SW 1271 (cell line): ENCODE measurements at regions not wholly inside any gene's neighbourhood (a gene's known extent, or its start where the extent isn't known, plus 50 kb on each side); places are given as distances from the start of the nearest gene placed in this dataset.

Experiments used
- DNase-seq, 2 experiments: peaks; one replicate each; lab custom pipeline; 2025; lab: John Stamatoyannopoulos, UW

- no peak for DNase-seq
Measured at GRCh38 chr5:62982348-62982747, 403.7 kb downstream of the LRRC70 start.

DNA sequence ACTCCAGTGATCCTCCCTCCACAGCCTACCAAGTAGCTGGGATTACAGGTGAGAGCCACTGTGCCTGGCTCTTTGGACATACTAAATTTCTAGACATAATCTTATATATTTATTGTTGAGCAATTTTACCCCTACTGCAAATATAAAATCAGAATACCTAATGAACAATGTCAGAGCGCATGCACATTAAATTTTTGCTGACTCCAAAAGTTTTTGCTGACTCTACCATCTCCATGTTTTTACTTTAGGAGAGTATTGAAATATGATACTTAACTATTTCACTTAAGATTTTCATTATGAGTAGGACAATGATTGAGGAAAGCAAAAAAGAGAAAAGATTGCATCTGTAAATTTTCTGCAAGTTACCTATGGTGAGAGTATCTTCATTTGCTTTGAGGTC is 402.3 kb downstream of the LRRC70 start:
- no peak for DNase-seq

GRCh38 chr5:62979472-62979871 is 400.9 kb downstream of the LRRC70 start:
- no peak for DNase-seq

GRCh38 chr5:62977661-62978060 is 399.0 kb downstream of the LRRC70 start:
- DNase-seq: no peak

DNA sequence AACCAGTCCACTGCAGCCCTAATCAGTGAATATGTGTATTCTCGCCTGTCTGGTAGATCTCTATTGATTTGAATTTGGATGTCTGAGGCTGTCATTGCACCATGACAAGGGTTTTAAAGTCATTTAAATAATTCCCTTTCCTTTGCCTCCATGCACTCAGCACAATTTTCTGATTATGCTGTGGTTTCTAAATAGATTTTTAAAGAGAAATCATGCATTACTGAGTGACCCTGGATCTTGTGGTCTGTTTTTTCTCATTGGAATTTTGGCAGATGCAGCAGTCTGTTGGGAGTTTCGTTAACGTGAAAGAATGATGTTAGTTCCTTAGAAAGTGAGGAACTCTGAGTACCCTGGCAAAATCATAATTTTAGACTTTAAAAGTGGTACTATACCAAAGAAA is 396.0 kb downstream of the LRRC70 start:
- DNase-seq: no peak

DNA sequence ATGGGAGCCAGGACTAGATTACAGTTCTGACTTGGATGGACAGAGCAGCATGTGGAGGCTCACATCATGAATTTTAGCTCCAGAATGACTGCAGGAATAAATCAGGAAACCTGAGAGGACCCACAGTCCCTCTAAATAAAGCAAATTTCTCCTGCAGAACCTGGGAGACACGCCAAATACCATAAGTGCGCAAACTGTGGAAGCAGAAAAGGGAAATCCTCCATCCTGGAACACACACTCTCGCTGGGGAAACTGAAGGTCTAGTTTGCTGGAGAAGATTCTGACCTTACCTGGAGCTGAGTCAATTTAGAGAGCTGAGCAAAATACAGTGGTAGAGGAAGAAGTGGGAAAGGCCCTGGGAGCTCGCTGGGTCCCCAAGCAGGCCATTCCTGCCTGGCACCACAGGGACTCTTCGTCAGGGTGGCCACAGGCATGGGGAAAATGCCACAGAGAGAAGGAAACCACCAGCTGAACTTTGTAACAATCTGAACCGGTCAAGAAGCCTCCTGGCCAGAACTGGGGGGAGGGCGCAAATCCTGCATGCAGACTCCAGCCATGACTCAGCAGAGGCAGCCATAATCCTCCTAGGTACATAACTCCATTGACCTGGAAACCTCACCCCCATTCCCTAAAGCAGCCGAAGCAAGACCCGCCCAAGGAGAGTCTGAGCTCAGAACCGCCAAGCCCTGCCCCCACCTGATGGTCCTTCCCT is 390.9 kb downstream of the LRRC70 start:
- no peak for DNase-seq

DNA sequence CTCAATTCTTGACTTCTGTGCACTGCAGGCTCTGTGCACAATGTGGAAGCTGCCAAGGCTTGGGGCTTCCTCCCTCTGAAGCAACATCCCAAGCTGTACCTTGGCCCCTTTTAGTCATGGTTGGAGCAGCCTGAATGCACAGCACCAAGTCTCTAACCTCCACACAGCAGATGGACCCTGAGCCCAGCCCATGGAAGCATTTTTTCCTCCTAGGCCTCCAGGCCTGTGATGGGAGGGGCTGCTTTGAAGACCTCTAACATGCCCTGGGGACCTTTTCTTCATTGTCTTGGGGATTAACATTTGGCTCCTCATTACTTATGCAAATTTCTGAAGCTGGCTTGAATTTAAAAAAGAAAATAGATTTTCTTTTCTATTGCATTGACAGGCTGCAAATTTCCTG is 385.8 kb downstream of the LRRC70 start:
- no peak for DNase-seq

GRCh38 chr5:62960781-62961180 is 382.2 kb downstream of the LRRC70 start:
- DNase-seq: no peak

GRCh38 chr5:62956597-62956996 is 378.0 kb downstream of the LRRC70 start:
- DNase-seq: no peak

DNA sequence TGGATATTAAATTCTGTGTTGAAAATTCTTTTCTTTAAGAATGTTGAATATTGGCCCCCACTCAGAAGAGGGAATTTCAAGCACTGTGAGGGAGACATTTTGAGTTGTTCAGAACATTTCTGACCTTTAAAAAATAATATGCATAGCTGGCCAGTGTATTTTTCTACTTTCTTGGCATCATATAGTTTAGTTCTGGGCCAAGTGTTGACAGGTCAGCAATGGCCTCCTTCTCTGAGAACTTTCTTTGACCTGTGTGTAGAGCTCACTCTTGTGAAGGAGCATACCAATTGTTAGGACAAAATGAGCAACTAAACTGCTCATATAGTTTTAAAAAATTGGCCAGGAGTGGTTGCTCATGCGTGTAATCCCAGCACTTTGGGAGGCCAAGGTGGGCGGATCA is 376.0 kb downstream of the LRRC70 start:
- no peak for DNase-seq

- DNase-seq: no peak
Measured at GRCh38 chr5:62948301-62948700, 369.7 kb downstream of the LRRC70 start.

GRCh38 chr5:62942384-62942783 is 363.8 kb downstream of the LRRC70 start:
- DNase-seq: no peak

DNA sequence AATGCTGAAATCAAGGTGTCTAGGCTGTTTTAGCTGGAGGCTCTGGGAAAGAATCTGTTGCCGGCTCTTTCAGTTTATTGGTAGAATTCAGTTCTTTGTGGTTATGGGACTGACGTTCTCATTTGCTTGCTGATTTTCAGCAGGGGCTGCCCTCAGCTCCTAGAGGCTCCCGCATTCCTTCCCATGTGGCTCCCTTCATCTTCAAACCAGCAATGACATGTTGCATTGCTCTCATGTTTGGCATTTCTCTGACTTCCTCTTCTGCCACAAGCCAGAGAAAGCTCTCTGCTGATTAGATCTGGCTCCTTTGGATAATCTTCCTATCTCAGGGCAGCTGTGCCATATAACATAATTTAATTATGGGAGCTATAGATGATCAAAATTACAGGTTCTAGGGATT is 360.3 kb downstream of the LRRC70 start:
- no peak for DNase-seq

GRCh38 chr5:62937661-62938558 is 359.3 kb downstream of the LRRC70 start:
- no peak for DNase-seq

DNA sequence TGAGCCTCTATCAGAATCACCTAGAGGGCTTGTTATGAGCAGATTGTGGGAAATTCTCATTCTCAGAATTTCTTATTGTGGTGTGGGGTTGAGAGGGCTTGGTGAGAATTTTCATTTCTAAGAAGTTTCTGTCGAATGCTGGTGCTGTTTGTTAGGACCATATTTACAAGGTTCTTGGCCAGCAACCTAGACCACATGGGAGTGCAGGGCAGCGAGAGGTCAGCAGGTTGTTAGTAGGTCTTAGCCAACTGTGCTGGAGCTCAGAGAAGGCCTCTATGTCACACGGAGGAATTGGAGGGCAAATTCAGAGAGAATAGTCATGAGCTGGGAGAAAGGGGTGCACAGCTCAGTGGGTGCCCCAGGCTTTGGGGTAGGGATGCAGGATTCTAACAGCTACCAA is 357.0 kb downstream of the LRRC70 start:
- DNase-seq: no peak

GRCh38 chr5:62934319-62934718 is 355.7 kb downstream of the LRRC70 start:
- no peak for DNase-seq

DNA sequence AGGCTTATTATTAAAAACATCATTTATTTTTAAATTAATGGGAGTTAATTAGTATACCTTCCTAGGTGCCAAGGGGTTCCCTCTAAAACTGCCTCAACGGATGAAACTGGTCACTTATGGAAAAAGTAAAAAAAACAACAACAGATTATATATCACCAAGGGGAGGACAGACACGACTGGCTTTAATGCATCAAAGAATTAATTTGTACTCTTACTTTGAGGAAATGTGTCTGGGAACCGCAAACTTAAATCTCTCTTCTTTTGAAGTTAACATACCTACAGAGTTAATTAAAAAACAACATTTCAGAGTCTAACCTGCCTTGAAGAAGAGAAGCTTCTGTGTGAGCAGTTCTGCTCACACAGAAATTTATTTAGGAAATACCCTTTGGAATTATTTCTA is 354.6 kb downstream of the LRRC70 start:
- no peak for DNase-seq

DNA sequence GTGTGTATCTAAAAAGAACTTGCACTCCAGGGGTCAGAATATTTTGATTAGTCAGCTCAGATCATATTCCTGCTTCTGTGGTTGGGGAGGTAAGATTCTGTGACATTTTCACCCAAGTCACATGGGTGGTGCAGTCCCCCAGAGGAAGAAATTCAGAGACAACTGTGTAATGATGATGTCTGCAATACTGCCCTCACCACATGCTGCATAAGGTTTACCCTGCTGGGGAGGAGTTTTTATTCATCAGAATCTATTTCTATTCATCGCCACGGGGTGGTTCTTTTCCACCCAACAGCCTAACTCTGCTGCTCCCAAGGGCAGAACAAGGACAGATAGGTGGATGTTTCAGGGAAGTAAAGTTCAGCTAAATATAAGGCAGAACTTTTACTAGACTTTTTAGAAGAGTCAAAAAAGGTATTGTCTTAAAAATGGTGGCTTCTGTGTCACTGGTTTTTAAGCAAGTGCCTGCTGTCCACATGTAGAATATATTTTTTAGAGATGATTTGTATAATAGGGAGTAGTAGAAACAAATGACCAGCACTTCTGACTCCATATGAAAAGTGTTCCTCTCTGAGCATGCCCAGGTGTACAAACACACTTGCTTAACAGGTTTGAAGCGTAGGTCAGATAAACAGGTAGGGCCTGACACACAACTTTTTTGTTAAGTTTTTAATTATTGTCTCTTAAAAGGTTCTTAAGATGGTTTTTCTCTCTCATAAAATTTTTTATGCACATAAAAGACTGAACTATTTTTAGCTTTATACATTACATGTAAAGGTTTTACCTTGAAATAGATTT is 352.7 kb downstream of the LRRC70 start:
- no peak for DNase-seq

DNA sequence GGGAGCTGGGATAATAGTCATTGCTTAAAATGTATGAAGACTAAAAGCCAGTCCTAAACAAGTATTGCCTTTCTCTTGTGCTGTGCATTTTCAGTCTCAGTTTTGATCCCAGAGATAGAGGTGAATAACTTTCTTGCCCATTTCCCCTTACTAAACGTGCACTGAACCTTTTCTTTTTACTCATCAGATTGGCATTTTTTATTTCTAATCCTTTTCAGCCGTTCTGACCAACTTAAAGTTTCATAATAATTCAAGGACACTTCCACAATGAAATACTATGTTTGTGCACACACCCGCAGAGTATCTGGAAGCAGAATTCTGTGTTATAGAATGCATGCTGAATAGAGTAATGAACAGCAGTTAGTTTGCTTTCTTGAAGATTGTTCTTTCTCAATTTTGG is 343.6 kb downstream of the LRRC70 start:
- DNase-seq: no peak

DNA sequence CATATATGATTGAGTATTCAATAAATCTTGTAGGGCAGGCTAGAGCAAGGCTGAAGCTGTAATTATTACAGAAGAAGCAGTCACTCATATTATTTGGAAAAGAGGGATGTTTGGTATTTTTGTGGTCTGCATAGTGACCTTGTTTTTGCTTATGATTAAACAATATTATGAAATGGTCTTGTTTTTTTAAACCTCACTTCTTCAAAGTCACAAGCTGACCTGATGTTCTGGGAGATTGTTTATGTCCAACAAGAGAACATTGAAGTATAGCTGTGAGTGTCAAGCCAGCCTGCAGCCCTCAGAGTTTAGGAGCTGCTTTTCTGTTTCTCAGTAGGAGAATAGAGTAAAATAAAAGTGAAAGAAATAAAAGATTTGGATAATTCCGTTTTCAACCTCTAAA is 342.2 kb downstream of the LRRC70 start:
- DNase-seq: no peak

- no peak for DNase-seq
Measured at GRCh38 chr5:62909326-62909725, 330.7 kb downstream of the LRRC70 start.

DNA sequence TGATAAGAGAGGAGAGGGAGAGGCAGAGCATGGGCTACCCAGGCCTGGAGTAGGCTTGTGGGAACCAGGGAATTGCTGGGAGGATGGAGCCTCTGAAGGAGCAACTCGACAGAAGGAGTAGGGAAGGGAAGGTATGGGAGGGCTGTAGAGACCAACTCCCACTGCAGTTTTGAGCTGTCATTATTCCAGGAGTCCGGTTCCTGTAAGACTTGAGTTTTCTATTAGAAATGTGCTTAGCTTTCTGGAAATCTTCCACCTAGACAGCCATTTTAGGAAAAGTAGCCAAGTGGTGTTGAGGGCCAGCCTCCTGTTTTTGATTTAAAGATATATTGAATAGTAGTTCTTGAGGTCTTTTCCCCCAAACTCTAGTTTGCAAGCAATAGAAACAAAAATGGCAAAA is 323.5 kb downstream of the LRRC70 start:
- no peak for DNase-seq

DNA sequence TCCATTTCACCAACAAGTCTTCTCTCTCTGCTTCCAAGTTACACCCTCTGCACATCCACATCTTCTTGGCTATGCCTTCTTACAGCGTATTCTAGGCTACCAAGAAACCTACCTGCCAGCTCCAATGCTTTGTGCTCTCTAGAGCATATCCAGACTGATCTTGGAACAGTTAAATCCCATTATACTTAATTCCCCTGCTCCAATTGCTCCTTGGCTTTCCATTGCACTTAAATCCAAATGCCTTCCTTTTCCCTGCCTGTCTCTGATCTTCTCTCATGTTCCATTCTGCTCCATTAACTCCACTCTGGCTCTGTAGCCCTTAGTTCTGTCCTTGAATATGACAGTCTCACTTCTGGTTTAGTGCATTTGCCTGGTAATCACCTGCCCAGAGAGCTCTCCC is 322.4 kb downstream of the LRRC70 start:
- DNase-seq: no peak
